DND-41 (cell line): ENCODE measurements at regions not wholly inside any gene's neighbourhood (a gene's known extent, or its start where the extent isn't known, plus 50 kb on each side); places are given as distances from the start of the nearest gene placed in this dataset.

Experiments
- ATAC-seq: fragments of 200-7000 bp; cut with Tn5 transposase; 3 replicates; pipeline ENCODE4 v1.9.1; 2021; ENCODE audit warnings: low read depth; ENCODE audit not compliant: insufficient read depth
- DNase-seq: peaks from one replicate; pipeline ENCODE4 v3.0.0-alpha.2; 2020
- H2AFZ ChIP-seq: 2 replicates; pipeline ENCODE4 v1.6.0; 2012; ENCODE audit warnings: low read depth, low read length
- H3K27ac ChIP-seq: 2 replicates; pipeline ENCODE4 v1.5.1; 2012; ENCODE audit warnings: low read length, inconsistent platforms
- H3K27me3 ChIP-seq: fragments of 200-600 bp; sonication (generic); 2 replicates; pipeline ENCODE4 v1.6.0; 2012; ENCODE audit warnings: low read length, mild to moderate bottlenecking, inconsistent platforms; ENCODE audit not compliant: insufficient read depth, poor library complexity
- H3K36me3 ChIP-seq: 2 replicates; pipeline ENCODE4 v1.5.1; 2012; ENCODE audit warnings: low read length, inconsistent platforms; ENCODE audit not compliant: insufficient read depth
- H3K4me1 ChIP-seq: 2 replicates; pipeline ENCODE4 v1.5.1; 2012; ENCODE audit warnings: mild to moderate bottlenecking, low read length; ENCODE audit not compliant: insufficient read depth
- H3K4me2 ChIP-seq: 2 replicates; pipeline ENCODE4 v1.6.0; 2012; ENCODE audit warnings: mild to moderate bottlenecking, moderate library complexity, low read length, inconsistent platforms; ENCODE audit not compliant: insufficient read depth
- H3K4me3 ChIP-seq, 2 experiments: fragments of 200-600 bp in 1 of 2; shearing (Covaris generic) in 1 of 2; 2 replicates each; pipeline ENCODE4 v1.5.1; 2012 to 2016; ENCODE audit warnings: inconsistent platforms in 2 of 2, low read length in 2 of 2, mild to moderate bottlenecking in 2 of 2, low read depth in 1 of 2, moderate library complexity in 1 of 2
- H3K79me2 ChIP-seq: 2 replicates; pipeline ENCODE4 v1.6.0; 2012; ENCODE audit warnings: low read length, inconsistent platforms; ENCODE audit not compliant: insufficient read depth
- H3K9ac ChIP-seq: 2 replicates; pipeline ENCODE4 v1.6.0; 2012; ENCODE audit warnings: low read depth, mild to moderate bottlenecking, inconsistent platforms, low read length, moderate library complexity
- H3K9me3 ChIP-seq: 2 replicates; pipeline ENCODE4 v1.5.1; 2012; ENCODE audit warnings: low read length, moderate library complexity, mild to moderate bottlenecking, inconsistent platforms; ENCODE audit not compliant: insufficient read depth, severe bottlenecking
- H4K20me1 ChIP-seq: 2 replicates; pipeline ENCODE4 v1.6.0; 2012; ENCODE audit warnings: low read length; ENCODE audit not compliant: insufficient read depth
- EZH2 ChIP-seq: IDR thresholded peaks from 3 replicates; pipeline ENCODE4 v1.6.1; 2012; ENCODE audit warnings: borderline replicate concordance, low read depth, mild to moderate bottlenecking, moderate library complexity, low read length, inconsistent platforms; ENCODE audit not compliant: severe bottlenecking
- TF ChIP-seq, protein P1 (sequence below): IDR thresholded peaks from 2 replicates; pipeline ENCODE4 v1.5.1; 2012; ENCODE audit warnings: borderline replicate concordance, low read length, moderate library complexity, mild to moderate bottlenecking; ENCODE audit not compliant: poor library complexity, severe bottlenecking; ENCODE audit errors: extremely low read depth

DNA sequence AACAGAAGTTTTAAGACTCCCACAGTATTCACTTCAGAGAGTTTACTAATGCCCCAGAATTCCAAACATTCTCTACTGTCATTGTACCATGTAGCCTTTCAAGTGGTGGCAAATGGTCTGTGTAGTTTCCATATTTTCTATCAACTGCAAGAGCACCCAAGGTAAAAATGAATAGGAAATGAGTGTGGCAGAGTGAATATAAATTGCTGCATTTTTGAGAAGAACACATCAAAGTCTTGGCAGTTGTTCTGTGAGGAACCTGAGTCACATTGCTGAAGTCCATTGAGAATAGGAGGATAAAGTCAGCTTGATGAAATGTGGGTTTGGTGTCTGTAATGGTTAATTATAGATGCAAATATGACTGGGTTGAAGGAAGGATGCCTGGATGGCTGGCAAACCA is 193.6 kb downstream of the AASDHPPT start:
- Histone ChIP-seq H2AFZ (no peak overlapping the region), H3K4me3 (no peak overlapping the region), H3K27ac (no peak overlapping the region), H4K20me1 (no peaks in the 10 kb centered on the region), H3K27me3 (no peaks in the 10 kb centered on the region), H3K9ac (no peak overlapping the region), H3K4me1 (no peaks in the 10 kb centered on the region), H3K79me2 (no peaks in the 10 kb centered on the region), H3K4me2 (no peak overlapping the region), H3K9me3 (peaks cover 17% of the 10 kb centered on the region), H3K36me3 (no peaks in the 10 kb centered on the region)
- no peak for TF ChIP-seq EZH2
- TF ChIP-seq, protein P1, sequence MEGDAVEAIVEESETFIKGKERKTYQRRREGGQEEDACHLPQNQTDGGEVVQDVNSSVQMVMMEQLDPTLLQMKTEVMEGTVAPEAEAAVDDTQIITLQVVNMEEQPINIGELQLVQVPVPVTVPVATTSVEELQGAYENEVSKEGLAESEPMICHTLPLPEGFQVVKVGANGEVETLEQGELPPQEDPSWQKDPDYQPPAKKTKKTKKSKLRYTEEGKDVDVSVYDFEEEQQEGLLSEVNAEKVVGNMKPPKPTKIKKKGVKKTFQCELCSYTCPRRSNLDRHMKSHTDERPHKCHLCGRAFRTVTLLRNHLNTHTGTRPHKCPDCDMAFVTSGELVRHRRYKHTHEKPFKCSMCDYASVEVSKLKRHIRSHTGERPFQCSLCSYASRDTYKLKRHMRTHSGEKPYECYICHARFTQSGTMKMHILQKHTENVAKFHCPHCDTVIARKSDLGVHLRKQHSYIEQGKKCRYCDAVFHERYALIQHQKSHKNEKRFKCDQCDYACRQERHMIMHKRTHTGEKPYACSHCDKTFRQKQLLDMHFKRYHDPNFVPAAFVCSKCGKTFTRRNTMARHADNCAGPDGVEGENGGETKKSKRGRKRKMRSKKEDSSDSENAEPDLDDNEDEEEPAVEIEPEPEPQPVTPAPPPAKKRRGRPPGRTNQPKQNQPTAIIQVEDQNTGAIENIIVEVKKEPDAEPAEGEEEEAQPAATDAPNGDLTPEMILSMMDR, result no peak
- no peak for DNase-seq
- ATAC-seq, result no peak

DNA sequence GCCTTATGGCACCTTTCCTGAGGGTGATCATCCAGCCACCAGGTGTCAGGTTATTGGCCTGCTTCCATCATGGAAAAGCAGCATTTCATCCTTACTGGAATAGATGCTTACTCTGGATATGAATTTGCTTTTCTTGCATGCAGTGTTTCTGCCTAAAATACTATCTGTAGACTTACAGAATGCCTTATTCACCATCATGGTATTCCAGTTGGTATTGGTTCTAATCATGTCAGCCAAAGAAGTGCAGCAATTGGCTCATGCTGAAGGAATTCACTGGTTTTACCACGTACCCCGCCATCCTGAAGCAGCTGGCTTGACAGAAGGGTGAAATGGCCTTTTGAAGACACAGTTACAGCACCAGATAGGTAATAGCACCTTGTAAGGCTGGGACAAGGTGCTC is 194.2 kb downstream of the AASDHPPT start:
- no peak for ATAC-seq

DNA sequence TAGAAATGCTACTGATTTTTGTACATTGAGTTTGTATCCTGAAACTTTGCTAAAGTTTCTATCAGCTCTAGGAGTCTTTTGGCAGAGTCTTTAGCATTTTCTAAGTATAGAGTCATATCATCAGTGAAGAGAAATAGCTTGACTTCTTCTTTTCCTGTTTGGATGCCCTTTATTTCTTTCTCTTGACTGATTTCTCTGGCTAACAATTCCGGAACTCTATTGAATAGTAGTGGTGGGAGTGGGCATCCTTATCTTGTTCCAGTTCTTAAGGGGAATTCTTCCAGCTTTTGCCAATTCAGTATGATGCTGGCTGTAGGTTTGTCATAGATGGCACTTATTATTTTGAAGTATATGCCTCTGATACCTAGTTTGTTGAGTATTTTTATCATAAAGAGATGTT is 197.7 kb downstream of the AASDHPPT start:
- Histone ChIP-seq H3K9me3 (peaks cover 2% of the 10 kb centered on the region), H3K27ac (no peak overlapping the region), H2AFZ (no peak overlapping the region), H3K79me2 (no peaks in the 10 kb centered on the region), H3K27me3 (no peaks in the 10 kb centered on the region), H4K20me1 (no peaks in the 10 kb centered on the region), H3K9ac (no peak overlapping the region), H3K4me1 (peaks cover 14% of the 10 kb centered on the region), H3K36me3 (no peaks in the 10 kb centered on the region), H3K4me2 (no peak overlapping the region), H3K4me3 (no peak overlapping the region)
- no peak for ATAC-seq
- TF ChIP-seq EZH2, result no peak
- TF ChIP-seq, protein P1, result no peak
- no peak for DNase-seq

More for the DNA sequence above, 194.2 kb downstream of the AASDHPPT start:
- TF ChIP-seq, protein P1, result no peak
- TF ChIP-seq EZH2, result no peak
- Histone ChIP-seq H3K27ac (no peak overlapping the region), H3K79me2 (no peaks in the 10 kb centered on the region), H3K9ac (no peak overlapping the region), H3K27me3 (no peaks in the 10 kb centered on the region), H3K36me3 (no peaks in the 10 kb centered on the region), H3K9me3 (peaks cover 14% of the 10 kb centered on the region), H4K20me1 (no peaks in the 10 kb centered on the region), H3K4me3 (no peak overlapping the region), H3K4me1 (peaks cover 2% of the 10 kb centered on the region), H2AFZ (no peak overlapping the region), H3K4me2 (no peak overlapping the region)
- no peak for DNase-seq

GRCh38 chr11:106276126-106276525 is 198.7 kb downstream of the AASDHPPT start:
- peaks cover 2% of the 10 kb centered on the region for H3K9me3 ChIP-seq
- H3K4me1 ChIP-seq, result peaks cover 14% of the 10 kb centered on the region
- ATAC-seq, result no peak
- no peaks in the 10 kb centered on the region for H3K27me3 ChIP-seq
- H3K9ac ChIP-seq, result no peak overlapping the region
- H3K4me2 ChIP-seq, result no peak overlapping the region
- no peaks in the 10 kb centered on the region for H4K20me1 ChIP-seq
- H3K27ac ChIP-seq, result no peak overlapping the region
- no peak overlapping the region for H2AFZ ChIP-seq
- DNase-seq, result no peak
- H3K79me2 ChIP-seq, result no peaks in the 10 kb centered on the region
- no peaks in the 10 kb centered on the region for H3K36me3 ChIP-seq
- no peak for TF ChIP-seq EZH2
- TF ChIP-seq, protein P1, result no peak
- no peak overlapping the region for H3K4me3 ChIP-seq
